HG03558 (cell line): ENCODE measurements at regions not wholly inside any gene's neighbourhood (a gene's known extent, or its start where the extent isn't known, plus 50 kb on each side); places are given as distances from the start of the nearest gene placed in this dataset.
"Not testable (repeated sequence)": the region's sequence is repeated elsewhere in the genome, so short reads cannot be mapped to it uniquely, and the experiment has no call there.

Experiments used
- ATAC-seq: cut with Tn5 transposase; IDR thresholded peaks from one replicate; pipeline ENCODE4 v1.9.1; 2021; ENCODE audit warnings: moderate number of reproducible peaks; ENCODE audit not compliant: unreplicated experiment; ENCODE audit errors: extremely low read depth

- ATAC-seq, result no peak
Observed at GRCh38 chr11:86861810-86862209, 61.5 kb downstream of the PRSS23 start.

DNA sequence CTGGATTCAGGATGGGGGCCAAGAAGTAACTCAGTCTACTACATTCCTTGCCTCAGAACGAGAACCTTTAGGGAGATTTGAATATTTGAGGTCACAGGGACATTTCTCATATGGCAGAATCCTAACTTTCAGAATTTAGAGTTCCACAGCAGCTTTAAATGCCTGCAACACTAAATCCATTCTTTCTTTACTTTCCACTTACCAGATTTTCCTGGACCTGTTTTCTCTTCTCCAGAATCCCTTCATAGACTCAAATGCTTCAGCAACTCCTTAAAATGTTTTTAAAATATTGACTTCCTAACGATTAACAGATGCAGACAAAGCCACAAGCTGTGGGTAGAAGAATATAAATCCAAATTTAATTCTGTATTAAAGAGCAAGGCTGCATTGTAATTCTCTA is 63.1 kb downstream of the PRSS23 start:
- ATAC-seq, result no peak

GRCh38 chr11:86865436-86865835 is 65.1 kb downstream of the PRSS23 start:
- ATAC-seq, result no peak

- ATAC-seq, result no peak
Observed at GRCh38 chr11:86869531-86869930, 69.2 kb downstream of the PRSS23 start.

- ATAC-seq, result peak; percentile 51
Observed at GRCh38 chr11:86869966-86870570, 69.7 kb downstream of the PRSS23 start.

- no peak for ATAC-seq
Observed at GRCh38 chr11:86873573-86874083, 73.3 kb downstream of the PRSS23 start.

DNA sequence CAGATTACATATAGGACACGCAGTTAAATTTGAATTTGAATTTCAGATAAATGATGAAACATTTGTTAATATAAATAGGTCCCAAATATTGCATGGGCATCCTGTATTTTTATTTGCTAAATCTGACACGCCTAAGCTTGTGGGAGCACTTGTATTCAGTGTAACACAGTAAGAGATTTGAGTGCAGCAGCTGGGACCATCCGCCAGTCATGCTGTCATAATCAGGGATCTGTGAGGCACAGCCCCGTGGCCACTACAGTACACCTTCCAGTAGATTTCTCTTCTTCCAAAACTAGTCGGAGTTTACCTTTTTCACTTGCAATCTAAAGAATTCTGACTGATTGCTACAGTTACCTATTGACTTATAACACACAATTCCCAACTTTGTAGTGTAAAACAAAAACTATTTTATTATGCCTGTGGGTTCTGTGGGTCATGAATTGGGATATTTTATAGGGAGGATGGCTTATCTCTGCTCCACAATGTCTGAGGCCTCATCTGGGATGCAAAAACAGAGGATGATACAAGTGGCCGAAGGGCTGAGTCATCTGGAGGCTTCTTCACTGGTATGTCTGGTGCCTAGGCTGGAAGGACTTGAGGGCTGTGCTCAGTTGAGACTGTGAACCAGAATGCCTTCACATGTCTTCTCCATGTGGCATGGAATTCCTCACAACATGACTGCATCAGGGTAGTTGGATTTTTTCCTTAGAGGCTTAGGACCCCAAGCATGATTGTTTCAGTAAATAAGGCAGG is 74.1 kb downstream of the PRSS23 start:
- ATAC-seq, result no peak

DNA sequence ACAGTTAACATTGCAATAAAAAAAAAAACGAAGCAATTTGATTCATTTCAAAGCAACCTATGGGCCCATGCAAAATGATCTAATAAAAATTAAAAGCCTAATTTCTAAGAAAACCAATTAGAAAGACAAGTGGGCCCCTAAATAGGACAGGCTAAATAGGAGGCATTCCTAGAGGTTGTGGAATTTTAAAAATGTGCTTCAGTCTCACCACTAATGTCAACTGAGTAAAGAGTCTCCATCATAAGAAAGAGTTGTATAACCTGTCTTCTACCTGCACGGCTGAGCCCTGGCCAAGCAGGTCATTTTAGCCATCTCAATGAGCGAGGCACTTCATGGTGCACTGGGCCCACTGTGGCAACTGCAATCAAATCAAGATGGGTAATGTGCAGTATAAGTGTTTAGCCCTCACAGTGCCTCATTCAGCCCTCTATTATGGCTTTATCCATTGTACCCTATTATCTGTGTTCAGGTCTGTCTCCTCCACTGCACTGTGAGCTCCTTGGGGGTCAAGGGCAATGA is 76.4 kb downstream of the PRSS23 start:
- ATAC-seq, result no peak

DNA sequence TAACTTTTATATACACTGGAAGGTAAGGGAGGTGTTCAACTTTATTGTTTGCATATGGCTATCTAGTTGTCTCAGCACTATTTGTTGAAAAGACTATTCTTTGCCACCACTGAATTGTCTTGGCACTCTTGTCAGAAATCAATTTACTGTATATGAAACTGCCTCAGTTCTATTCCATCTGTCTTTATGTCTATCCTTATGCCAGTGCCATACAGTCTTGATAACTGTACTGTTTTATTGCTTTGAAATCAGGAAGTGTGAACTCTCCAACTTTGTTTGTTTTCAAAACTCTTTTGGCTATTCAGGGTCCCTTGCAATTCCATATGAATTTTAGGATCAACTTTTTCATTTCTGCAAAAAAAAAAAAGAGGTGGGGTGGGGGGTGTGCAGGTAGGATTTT is 77.2 kb downstream of the PRSS23 start:
- ATAC-seq, result no peak

DNA sequence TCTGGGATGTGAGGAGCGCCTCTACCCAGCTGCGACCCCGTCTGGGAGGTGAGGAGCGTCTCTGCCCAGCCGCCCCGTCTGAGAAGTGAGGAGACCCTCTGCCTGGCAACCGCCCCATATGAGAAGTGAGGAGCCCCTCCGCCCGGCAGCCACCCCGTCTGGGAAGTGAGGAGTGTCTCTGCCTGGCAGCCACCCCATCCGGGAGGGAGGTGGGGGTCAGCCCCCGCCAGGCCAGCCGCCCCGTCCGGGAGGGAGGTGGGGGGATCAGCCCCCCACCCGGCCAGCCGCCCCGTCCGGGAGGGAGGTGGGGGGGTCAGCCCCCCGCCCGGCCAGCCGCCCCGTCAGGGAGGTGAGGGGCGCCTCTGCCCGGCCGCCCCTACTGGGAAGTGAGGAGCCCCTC is 76.0 kb downstream of the FZD4 start:
- not testable (repeated sequence) for ATAC-seq

GRCh38 chr11:86885311-86885710 is 69.9 kb downstream of the FZD4 start:
- no peak for ATAC-seq

GRCh38 chr11:86888164-86889000 is 66.8 kb downstream of the FZD4 start:
- no peak for ATAC-seq

- no peak for ATAC-seq
Observed at GRCh38 chr11:86889001-86889341, 66.2 kb downstream of the FZD4 start.

GRCh38 chr11:86891036-86891435 is 64.2 kb downstream of the FZD4 start:
- ATAC-seq, result no peak

DNA sequence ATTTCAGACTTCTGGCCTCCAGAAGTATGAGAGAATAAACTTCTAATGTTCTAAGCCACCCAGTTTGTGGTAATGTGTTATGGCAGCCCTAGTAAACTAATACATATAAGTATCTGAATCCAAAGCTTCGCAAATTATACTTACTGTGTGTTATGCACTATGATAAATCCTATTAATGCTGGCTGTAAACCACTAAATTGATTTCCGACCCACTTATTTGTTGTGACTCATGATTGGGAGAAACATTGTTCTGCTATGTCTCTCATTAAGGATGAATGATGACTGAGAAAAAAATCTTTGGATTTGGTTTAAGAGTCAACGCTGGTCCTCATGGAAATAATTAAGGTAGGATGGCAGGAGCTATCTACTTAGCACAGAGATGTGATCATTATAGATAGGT is 62.0 kb downstream of the FZD4 start:
- ATAC-seq, result no peak
